Spleen (tissue), 7 donors: ENCODE measurements at regions not wholly inside any gene's neighbourhood (a gene's known extent, or its start where the extent isn't known, plus 50 kb on each side); places are given as distances from the start of the nearest gene placed in this dataset.

ENCODE experiments used
- CTCF ChIP-seq, 11 experiments: fragments of 200-600 bp in 7 of 11; fragments of 450-650 bp in 4 of 11; sonication (generic) in 4 of 11; IDR thresholded peaks in 8 of 11; conservative IDR thresholded peaks in 3 of 11; 1 replicate in 7 of 11; 2 replicates in 4 of 11; pipeline versions ENCODE4 v1.4.0 to v1.8.0; 2016 to 2021; ENCODE audit warnings: antibody characterized with exemption in 11 of 11, inconsistent platforms in 4 of 11, mild to moderate bottlenecking in 1 of 11
- POLR2A ChIP-seq, 3 donors: fragments of 450-650 bp; IDR thresholded peaks; one replicate each; pipeline ENCODE4 v1.5.1; 2017; ENCODE audit warnings: antibody characterized with exemption in 3 of 3, mild to moderate bottlenecking in 1 of 3
- donor health status: DM: no; HTN: no; CAD: no; lungs with moderate emphysema.
- donor health status: DM: no; HTN: no; CAD: no.
- donor health status: DM: no; HTN: no; CAD: no.

- no peak for TF ChIP-seq CTCF (IDR thresholded peaks at IDR 0.05 in 8 of 11, conservative IDR thresholded peaks at IDR 0.05 in 3 of 11)
- TF ChIP-seq POLR2A (IDR thresholded peaks at IDR 0.05), result no peak
Measured at GRCh38 chr4:23361453-23361852, 528.4 kb downstream of the PPARGC1A start.
